ENCODE measurements at regions not wholly inside any gene's neighbourhood (a gene's known extent, or its start where the extent isn't known, plus 50 kb on each side); places are given as distances from the start of the nearest gene placed in this dataset.

GRCh38 chrX:42090395-42090794 lies 167.0 kb upstream of the CASK start:
- TF ChIP-seq EGR1 (IDR thresholded peaks at IDR 0.05; ENCODE audit: low read depth in 2 of 2) (no peak), YY1 (IDR thresholded peaks at IDR 0.05) (no peak), CTCF (IDR thresholded peaks at IDR 0.05; ENCODE audit: low read depth, low read length, missing input control) (no peak), SP1 (IDR thresholded peaks at IDR 0.05) (no peak), RAD21 (IDR thresholded peaks at IDR 0.05) (no peak)
